ENCODE measurements at regions not wholly inside any gene's neighbourhood (a gene's known extent, or its start where the extent isn't known, plus 50 kb on each side); places are given as distances from the start of the nearest gene placed in this dataset.

DNA sequence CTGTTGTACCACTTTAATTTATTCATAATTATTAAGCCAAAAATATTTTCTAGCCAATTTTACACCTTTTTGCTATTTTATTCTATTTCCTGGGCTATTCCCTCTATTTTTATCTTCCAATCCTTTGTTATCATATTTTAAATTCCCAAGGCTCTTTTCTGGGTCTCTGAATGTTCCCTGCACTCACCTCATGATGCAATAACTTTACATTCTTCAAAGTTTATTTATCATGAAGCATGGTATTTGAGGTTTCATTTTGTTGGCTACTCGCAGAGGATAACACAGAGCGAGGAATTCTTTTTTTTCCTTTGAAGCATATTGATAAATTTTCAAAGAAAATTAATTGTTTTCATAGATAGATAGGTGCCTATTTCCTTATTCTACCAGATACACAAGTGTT, 489.8 kb upstream of the TMPRSS15 start:
- no peak for TF ChIP-seq CTCF (IDR thresholded peaks at IDR 0.05)
- no peak for TF ChIP-seq POLR2A (IDR thresholded peaks at IDR 0.05)
